Suprapubic skin (tissue), 4 donors: ENCODE measurements at regions not wholly inside any gene's neighbourhood (a gene's known extent, or its start where the extent isn't known, plus 50 kb on each side); places are given as distances from the start of the nearest gene placed in this dataset.

Experiments
- CTCF ChIP-seq, 2 donors: fragments of 200-600 bp in 1 of 2; fragments of 450-650 bp in 1 of 2; sonication (generic) in 1 of 2; IDR thresholded peaks; one replicate each; pipeline ENCODE4 v1.5.1; 2016 to 2019; ENCODE audit warnings: antibody characterized with exemption in 2 of 2, mild to moderate bottlenecking in 1 of 2, moderate library complexity in 1 of 2
- EP300 ChIP-seq: sonication (generic); formaldehyde crosslinking; IDR thresholded peaks from one replicate; pipeline ENCODE4 v1.6.1; 2017; ENCODE audit warnings: antibody characterized with exemption
- POLR2A ChIP-seq, 2 donors: fragments of 450-650 bp; IDR thresholded peaks; one replicate each; pipeline ENCODE4 v1.6.1; 2017; ENCODE audit warnings: antibody characterized with exemption in 2 of 2, mild to moderate bottlenecking in 2 of 2, moderate library complexity in 2 of 2
- POLR2AphosphoS5 ChIP-seq, 3 donors: sonication (generic); formaldehyde crosslinking; IDR thresholded peaks; one replicate each; pipeline ENCODE4 v1.6.1; 2017; ENCODE audit warnings: antibody characterized with exemption in 3 of 3

GRCh38 chr7:54333952-54334351 is 208.2 kb upstream of the VSTM2A start:
- no peak for TF ChIP-seq CTCF (IDR thresholded peaks at IDR 0.05)
- no peak for TF ChIP-seq POLR2A (IDR thresholded peaks at IDR 0.05)
- TF ChIP-seq EP300: no peak
- no peak for TF ChIP-seq POLR2AphosphoS5 (IDR thresholded peaks at IDR 0.05)
